ENCODE measurements at regions not wholly inside any gene's neighbourhood (a gene's known extent, or its start where the extent isn't known, plus 50 kb on each side); places are given as distances from the start of the nearest gene placed in this dataset.

- TF ChIP-seq EZH2 (IDR thresholded peaks at IDR 0.05) (no peak), ZFX (IDR thresholded peaks at IDR 0.05) (no peak), CTCF (IDR thresholded peaks at IDR 0.05 in 2 of 3, conservative IDR thresholded peaks at IDR 0.05 in 1 of 3; ENCODE audit: borderline replicate concordance in 1 of 3, insufficient read depth in 1 of 3, low read depth in 2 of 3, low read length in 2 of 3) (no peak), ATF3 (IDR thresholded peaks at IDR 0.05) (no peak), ZNF274 (IDR thresholded peaks at IDR 0.05; ENCODE audit: low read depth, low read length) (no peak), POLR2A (IDR thresholded peaks at IDR 0.05; ENCODE audit: borderline replicate concordance, extremely low read depth, insufficient read depth, insufficient read length) (no peak), YY1 (IDR thresholded peaks at IDR 0.05; ENCODE audit: extremely low read depth, insufficient replicate concordance, low read depth, low read length) (no peak)
Observed at GRCh38 chr4:134885436-134885835, 683.8 kb upstream of the PABPC4L start.

Measured in HCT116 (cell line).